ENCODE measurements at regions not wholly inside any gene's neighbourhood (a gene's known extent, or its start where the extent isn't known, plus 50 kb on each side); places are given as distances from the start of the nearest gene placed in this dataset.

GRCh38 chr20:16205507-16205906 is 367.7 kb downstream of the KIF16B start:
- Histone ChIP-seq H3K4me3 (no peak overlapping the region), H3K27me3 (no peaks in the 10 kb centered on the region), H3K9me3 (no peaks in the 10 kb centered on the region), H3K36me3 (no peaks in the 10 kb centered on the region), H3K27ac (no peak overlapping the region), H3K4me1 (no peaks in the 10 kb centered on the region)
- TF ChIP-seq POLR2A (IDR thresholded peaks at IDR 0.05): no peak
- no peak for TF ChIP-seq CTCF (IDR thresholded peaks at IDR 0.05)
- no peak for TF ChIP-seq POLR2AphosphoS5 (IDR thresholded peaks at IDR 0.05; ENCODE audit: insufficient read depth in 1 of 2, low read depth in 1 of 2)
- no peak for DNase-seq (ENCODE audit: extremely low spot score in 2 of 2)
- intact Hi-C loops (cut with DNase I): no loop called here

DNA sequence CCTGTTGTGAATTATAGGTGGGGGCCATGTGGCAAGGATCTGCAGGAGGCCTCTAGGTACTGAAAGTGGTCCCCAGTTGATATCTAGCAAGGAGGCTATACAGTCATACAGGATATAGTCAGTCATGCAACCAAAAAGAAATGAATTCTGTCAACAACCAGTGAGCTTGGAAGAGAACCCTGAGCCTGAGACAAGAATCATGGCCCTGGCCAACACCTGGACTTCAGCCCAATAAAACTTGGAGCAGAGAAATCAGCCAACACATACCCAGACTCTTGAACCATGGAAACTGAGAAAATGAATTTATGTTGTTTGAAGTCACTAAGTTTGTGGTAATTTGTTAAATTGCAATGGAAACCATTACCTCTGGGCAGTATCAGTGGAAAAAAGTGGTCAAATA is 370.2 kb downstream of the KIF16B start:
- Histone ChIP-seq H3K36me3 (no peaks in the 10 kb centered on the region), H3K27me3 (no peaks in the 10 kb centered on the region), H3K4me1 (no peaks in the 10 kb centered on the region), H3K27ac (no peak overlapping the region), H3K4me3 (no peak overlapping the region), H3K9me3 (no peaks in the 10 kb centered on the region)
- no peak for DNase-seq (ENCODE audit: extremely low spot score in 2 of 2)
- no peak for TF ChIP-seq POLR2A (IDR thresholded peaks at IDR 0.05)
- TF ChIP-seq CTCF (IDR thresholded peaks at IDR 0.05): no peak
- no peak for TF ChIP-seq POLR2AphosphoS5 (IDR thresholded peaks at IDR 0.05; ENCODE audit: insufficient read depth in 1 of 2, low read depth in 1 of 2)
- intact Hi-C loops (cut with DNase I): no loop called here

GRCh38 chr20:16201191-16201590 is 372.1 kb downstream of the KIF16B start:
- TF ChIP-seq POLR2A (IDR thresholded peaks at IDR 0.05) (no peak), CTCF (IDR thresholded peaks at IDR 0.05) (no peak)
- Histone ChIP-seq H3K27ac (no peak overlapping the region), H3K36me3 (no peaks in the 10 kb centered on the region), H3K4me1 (no peaks in the 10 kb centered on the region), H3K9me3 (no peaks in the 10 kb centered on the region), H3K4me3 (no peak overlapping the region), H3K27me3 (no peaks in the 10 kb centered on the region)
- DNase-seq (ENCODE audit: extremely low spot score in 2 of 2): no peak
- intact Hi-C loops (cut with DNase I): no loop called here

- Histone ChIP-seq H3K36me3 (no peaks in the 10 kb centered on the region), H3K27ac (no peak overlapping the region), H3K27me3 (no peaks in the 10 kb centered on the region), H3K4me3 (no peak overlapping the region), H3K4me1 (no peaks in the 10 kb centered on the region), H3K9me3 (no peaks in the 10 kb centered on the region)
- TF ChIP-seq CTCF (IDR thresholded peaks at IDR 0.05): no peak
- no peak for TF ChIP-seq POLR2A (IDR thresholded peaks at IDR 0.05)
- TF ChIP-seq POLR2AphosphoS5 (IDR thresholded peaks at IDR 0.05; ENCODE audit: insufficient read depth in 1 of 2, low read depth in 1 of 2): no peak
- DNase-seq (ENCODE audit: extremely low spot score in 2 of 2): no peak
- intact Hi-C loops (cut with DNase I): no loop called here
Observed at GRCh38 chr20:16197696-16198095, 375.6 kb downstream of the KIF16B start.

DNA sequence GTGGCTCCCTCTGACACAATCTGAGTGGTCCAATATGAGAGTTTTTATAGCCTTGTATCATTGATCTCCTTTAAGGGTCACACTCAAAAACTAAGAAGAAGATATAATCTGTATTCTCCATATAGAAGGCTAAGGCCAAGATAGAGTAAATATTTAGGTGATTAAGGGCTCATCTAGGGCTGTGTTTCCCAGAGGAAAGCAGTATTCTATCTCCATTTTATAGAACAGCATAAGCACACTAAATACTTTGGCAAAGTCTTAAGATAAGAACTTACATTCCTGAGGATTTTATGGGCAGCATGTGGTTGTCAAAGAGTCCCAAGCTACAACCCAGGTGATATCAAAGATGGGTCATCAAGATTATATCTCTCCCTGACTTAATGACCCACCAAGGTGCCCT is 377.6 kb downstream of the KIF16B start:
- TF ChIP-seq CTCF (IDR thresholded peaks at IDR 0.05) (no peak), POLR2A (IDR thresholded peaks at IDR 0.05) (no peak), POLR2AphosphoS5 (IDR thresholded peaks at IDR 0.05; ENCODE audit: insufficient read depth in 1 of 2, low read depth in 1 of 2) (no peak)
- Histone ChIP-seq H3K27me3 (no peaks in the 10 kb centered on the region), H3K4me3 (no peak overlapping the region), H3K4me1 (no peaks in the 10 kb centered on the region), H3K36me3 (no peaks in the 10 kb centered on the region), H3K27ac (no peak overlapping the region), H3K9me3 (no peaks in the 10 kb centered on the region)
- intact Hi-C loops (cut with DNase I): no loop called here
- no peak for DNase-seq (ENCODE audit: extremely low spot score in 2 of 2)
